NB4 (cell line): ENCODE measurements at regions not wholly inside any gene's neighbourhood (a gene's known extent, or its start where the extent isn't known, plus 50 kb on each side); places are given as distances from the start of the nearest gene placed in this dataset.
A peak's percentile ranks its signal among the peaks of the same experiment; 100 is the strongest.
"Not testable (repeated sequence)": the region's sequence is repeated elsewhere in the genome, so short reads cannot be mapped to it uniquely, and the experiment has no call there.

Experiments
- DNase-seq: peaks from one replicate; pipeline ENCODE4 v3.0.0; 2010; ENCODE audit warnings: low read depth
- H3K4me3 ChIP-seq: one replicate; pipeline ENCODE4 v1.5.1; 2011; ENCODE audit warnings: mild to moderate bottlenecking, low read depth, low read length, moderate library complexity
- MYC ChIP-seq: IDR thresholded peaks from 2 replicates; pipeline ENCODE4 v1.6.1; 2011; ENCODE audit warnings: low read depth, low read length
- POLR2A ChIP-seq: IDR thresholded peaks from 2 replicates; pipeline ENCODE4 v1.6.1; 2011; ENCODE audit warnings: mild to moderate bottlenecking; ENCODE audit not compliant: insufficient read length; ENCODE audit errors: extremely low read depth
- TF ChIP-seq, protein P1 (sequence below): IDR thresholded peaks from 2 replicates; pipeline ENCODE4 v1.6.1; 2011; ENCODE audit warnings: low read depth, low read length
- TF ChIP-seq, protein P2 (sequence below): IDR thresholded peaks from one replicate; pipeline ENCODE4 v1.5.1; 2012; ENCODE audit warnings: low read depth, low read length

DNA sequence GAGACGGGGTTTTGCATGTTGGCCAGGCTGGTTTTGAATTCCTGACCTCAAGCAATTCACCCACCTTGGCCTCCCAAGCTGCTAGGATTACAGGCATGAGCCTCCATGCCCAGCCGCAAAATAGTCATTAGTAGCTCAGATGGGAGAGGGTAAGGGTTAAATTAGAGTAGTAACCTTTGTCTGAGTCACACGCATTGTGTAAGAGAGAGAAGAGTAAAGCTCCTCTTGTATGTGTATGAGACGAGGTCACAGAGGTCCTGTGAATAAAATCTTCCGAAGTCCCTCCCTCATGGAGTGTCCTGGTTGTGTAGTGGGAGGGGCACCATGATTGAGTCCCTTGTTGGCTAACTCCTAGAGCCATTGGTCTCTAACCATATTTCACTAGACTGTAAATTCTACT is 85.2 kb upstream of the CDC14C start:
- TF ChIP-seq POLR2A, result no peak
- no peak overlapping the region for H3K4me3 ChIP-seq
- DNase-seq, result peak; percentile 10

DNA sequence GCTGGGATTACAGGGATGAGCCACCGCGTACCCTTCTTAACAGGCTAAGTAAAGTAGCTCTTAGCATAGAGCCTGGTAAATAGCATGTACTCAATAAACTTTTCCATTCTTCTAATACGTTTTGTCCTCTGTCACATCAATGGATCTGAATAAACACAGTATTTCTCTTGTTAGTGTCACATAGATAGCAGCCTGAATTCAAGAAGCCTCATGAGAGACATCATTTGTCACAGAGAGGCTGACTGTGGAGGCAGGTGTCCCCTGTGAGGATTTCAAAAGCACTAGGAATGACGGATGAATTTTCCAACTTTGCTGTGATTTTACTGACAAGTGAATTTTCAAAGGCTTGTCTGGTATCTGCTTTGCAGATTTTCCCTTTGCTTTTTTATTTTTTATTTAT is 82.6 kb upstream of the CDC14C start:
- H3K4me3 ChIP-seq, result no peak overlapping the region
- DNase-seq, result no peak
- TF ChIP-seq POLR2A, result no peak
- TF ChIP-seq, protein P1, sequence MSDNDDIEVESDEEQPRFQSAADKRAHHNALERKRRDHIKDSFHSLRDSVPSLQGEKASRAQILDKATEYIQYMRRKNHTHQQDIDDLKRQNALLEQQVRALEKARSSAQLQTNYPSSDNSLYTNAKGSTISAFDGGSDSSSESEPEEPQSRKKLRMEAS, result no peak
- no peak for TF ChIP-seq MYC
- TF ChIP-seq, protein P2, sequence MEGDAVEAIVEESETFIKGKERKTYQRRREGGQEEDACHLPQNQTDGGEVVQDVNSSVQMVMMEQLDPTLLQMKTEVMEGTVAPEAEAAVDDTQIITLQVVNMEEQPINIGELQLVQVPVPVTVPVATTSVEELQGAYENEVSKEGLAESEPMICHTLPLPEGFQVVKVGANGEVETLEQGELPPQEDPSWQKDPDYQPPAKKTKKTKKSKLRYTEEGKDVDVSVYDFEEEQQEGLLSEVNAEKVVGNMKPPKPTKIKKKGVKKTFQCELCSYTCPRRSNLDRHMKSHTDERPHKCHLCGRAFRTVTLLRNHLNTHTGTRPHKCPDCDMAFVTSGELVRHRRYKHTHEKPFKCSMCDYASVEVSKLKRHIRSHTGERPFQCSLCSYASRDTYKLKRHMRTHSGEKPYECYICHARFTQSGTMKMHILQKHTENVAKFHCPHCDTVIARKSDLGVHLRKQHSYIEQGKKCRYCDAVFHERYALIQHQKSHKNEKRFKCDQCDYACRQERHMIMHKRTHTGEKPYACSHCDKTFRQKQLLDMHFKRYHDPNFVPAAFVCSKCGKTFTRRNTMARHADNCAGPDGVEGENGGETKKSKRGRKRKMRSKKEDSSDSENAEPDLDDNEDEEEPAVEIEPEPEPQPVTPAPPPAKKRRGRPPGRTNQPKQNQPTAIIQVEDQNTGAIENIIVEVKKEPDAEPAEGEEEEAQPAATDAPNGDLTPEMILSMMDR, result no peak

DNA sequence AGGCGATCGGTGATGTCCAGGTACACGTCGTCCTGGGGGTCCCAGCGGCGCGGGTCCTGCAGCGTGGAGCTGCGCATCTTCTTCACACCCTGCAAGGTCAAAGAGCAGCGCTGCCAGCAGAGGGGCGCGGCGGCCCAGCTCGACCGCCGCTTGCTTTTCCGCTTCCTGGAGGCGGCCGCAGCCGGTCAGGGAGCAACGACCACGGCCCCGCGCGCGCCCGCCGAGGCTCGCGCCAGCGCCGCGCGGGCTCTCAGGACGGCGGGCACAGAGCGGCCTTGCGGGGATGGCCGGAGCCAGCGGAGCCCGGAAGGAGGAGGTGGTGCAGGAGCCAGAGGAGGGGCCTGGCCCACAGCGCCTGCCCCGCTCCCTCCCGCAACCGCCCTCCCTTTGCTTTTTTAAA is 76.4 kb upstream of the CDC14C start:
- no peak for DNase-seq
- no peak for TF ChIP-seq MYC
- TF ChIP-seq POLR2A, result no peak
- TF ChIP-seq, protein P2, result no peak
- TF ChIP-seq, protein P1, result no peak
- no peak overlapping the region for H3K4me3 ChIP-seq

DNA sequence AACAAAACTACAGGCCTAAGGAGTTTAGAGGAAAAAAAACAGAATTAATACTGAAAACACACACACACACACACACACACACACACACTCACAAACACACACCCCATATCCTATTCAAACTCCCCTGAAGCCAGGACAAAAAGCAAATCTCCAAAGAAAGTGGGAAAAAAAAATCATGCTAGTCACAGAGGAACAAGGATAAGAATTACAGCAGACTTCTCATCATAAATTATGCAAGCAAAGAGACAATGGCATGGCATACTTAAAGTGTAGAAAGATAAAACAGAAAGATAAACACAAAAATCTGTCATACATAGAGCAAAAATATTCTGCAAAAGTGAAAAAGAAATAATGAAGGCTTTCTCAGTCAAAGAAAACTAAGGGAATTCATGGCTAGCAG is 63.9 kb upstream of the CDC14C start:
- DNase-seq, H3K4me3 ChIP-seq: not testable (repeated sequence)

DNA sequence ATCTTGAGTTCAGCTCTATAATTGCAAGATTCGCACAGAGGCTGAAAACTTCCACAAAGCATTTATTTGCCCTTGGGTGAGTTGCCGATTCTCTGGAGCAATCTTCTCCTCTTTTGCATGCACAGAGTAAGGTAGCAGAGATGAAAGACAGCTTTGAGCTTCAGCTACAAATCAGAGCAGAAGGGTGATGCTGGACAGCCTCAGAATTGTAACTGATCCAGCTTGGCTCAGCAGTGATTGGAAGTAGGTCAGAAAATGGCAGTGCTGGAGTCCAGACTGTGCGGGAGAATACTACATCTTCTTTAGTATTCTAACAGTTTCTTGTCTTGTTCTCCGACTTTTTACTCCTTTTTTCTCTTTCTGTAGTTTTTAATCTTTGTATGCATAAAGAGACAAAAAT is 55.4 kb upstream of the CDC14C start:
- no peak for TF ChIP-seq POLR2A
- TF ChIP-seq MYC, result no peak
- TF ChIP-seq, protein P2, result no peak
- TF ChIP-seq, protein P1, result no peak
- no peak for DNase-seq
- H3K4me3 ChIP-seq, result no peak overlapping the region

DNA sequence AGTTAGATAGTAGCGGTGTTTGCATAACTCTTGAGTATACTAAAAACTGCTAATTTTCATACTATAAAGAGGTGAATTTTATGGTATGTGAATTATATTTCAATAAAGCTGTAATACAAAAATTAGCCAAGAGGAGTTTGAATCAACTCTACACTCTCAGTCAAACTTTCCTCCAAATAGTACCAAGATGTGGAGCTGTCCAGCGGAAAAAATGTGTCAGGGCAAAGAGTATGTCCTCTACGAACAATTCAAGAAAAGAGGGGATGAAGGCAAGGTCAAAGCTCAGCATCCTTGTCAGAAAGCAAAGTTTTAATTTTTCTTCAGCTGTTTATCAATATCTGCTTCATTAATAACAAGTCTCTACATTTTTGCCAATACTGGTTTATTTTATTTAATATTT is 51.8 kb upstream of the CDC14C start:
- DNase-seq, result no peak
- TF ChIP-seq, protein P2, result no peak
- TF ChIP-seq, protein P1, result no peak
- TF ChIP-seq POLR2A (no peak), MYC (no peak)
- H3K4me3 ChIP-seq, result no peak overlapping the region
